ENCODE measurements at regions not wholly inside any gene's neighbourhood (a gene's known extent, or its start where the extent isn't known, plus 50 kb on each side); places are given as distances from the start of the nearest gene placed in this dataset.

DNA sequence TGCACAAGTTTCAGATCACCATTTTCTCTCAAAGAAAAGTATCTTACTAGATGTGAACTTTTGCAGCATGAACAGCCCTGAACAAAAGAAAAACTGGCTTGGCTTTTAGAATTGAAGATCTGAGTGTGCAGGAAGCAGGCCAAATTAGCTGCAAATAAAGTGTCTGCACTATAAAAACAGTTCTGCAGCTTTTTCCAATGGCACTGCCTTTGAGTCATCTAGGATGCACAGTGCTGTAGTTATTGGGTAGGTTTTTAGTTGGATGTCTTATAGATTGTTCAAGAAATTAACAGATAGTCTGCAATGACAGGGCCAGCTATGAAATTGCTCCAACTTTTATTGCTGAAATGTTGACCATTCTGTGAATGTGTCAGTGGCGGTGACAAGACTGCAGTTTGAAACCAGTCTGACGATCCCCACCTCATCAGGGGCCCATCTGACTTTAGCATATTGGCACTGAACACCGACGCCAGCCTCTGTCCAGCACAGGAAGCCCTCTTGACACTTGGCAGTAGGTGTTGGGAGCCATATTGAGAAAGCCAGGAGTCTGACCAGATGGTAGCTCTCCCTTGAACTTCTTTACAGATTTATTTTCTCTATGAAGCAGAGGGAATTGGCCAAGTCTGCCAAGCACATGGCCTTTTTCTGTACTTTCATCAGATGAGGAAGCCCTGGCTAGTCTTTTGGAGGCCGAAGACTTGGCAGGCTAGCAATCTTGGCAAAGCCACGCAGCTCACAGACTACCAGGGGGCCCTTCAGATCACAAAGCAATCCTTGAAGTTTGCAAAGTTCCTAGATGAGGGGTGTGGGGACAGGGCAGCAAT lies 490.6 kb downstream of the NEBL start:
- Histone ChIP-seq H4K91ac (replicated peaks; ENCODE audit: insufficient read length, low read length) (no peak overlapping the region), H3K27ac (ENCODE audit: low read depth, low read length) (no peak overlapping the region), H3K79me2 (ENCODE audit: control insufficient read depth in 1 of 2, insufficient read depth in 2 of 2, low read length in 2 of 2) (no peaks in the 10 kb centered on the region), H3K79me1 (ENCODE audit: low read depth, low read length) (no peaks in the 10 kb centered on the region), H3K4me1 (replicated peaks in 1 of 4; ENCODE audit: control insufficient read depth in 3 of 4, insufficient read depth in 4 of 4, low read length in 3 of 4) (no peaks in the 10 kb centered on the region; a peak in 1 of 7 replicates), H3K4ac (replicated peaks; ENCODE audit: insufficient read length, low read depth, low read length) (peak overlapping the region; percentile 51), H4K5ac (ENCODE audit: insufficient read length, low read depth, low read length) (no peak overlapping the region), H3K4me3 (ENCODE audit: extremely low read depth in 1 of 4, insufficient read depth in 2 of 4, low read depth in 3 of 4, low read length in 4 of 4) (no peak overlapping the region), H2BK5ac (ENCODE audit: low read depth, low read length) (no peak overlapping the region), H4K8ac (ENCODE audit: extremely low read depth, insufficient read depth, low read length) (no peak overlapping the region), H2BK120ac (replicated peaks; ENCODE audit: low read depth, low read length) (no peak overlapping the region), H3K36me3 (ENCODE audit: control insufficient read depth in 2 of 4, insufficient read depth in 4 of 4, low read length in 3 of 4) (no peaks in the 10 kb centered on the region), H2AK5ac (ENCODE audit: low read depth, low read length) (no peak overlapping the region), H2AFZ (ENCODE audit: low read length) (no peak overlapping the region), H3K4me2 (ENCODE audit: insufficient read depth in 1 of 2, low read depth in 2 of 2, low read length in 2 of 2) (no peak overlapping the region), H3K9me3 (ENCODE audit: insufficient read depth in 2 of 2, low read depth in 1 of 2, low read length in 1 of 2) (no peaks in the 10 kb centered on the region), H3K23ac (ENCODE audit: insufficient read length) (no peak overlapping the region), H4K20me1 (replicated peaks in 1 of 2; ENCODE audit: control insufficient read depth in 1 of 2, insufficient read depth in 2 of 2, low read length in 2 of 2) (no peaks in the 10 kb centered on the region), H3K18ac (ENCODE audit: extremely low read depth, low read length) (no peak overlapping the region), H2BK20ac (ENCODE audit: low read length) (no peak overlapping the region), H3K14ac (ENCODE audit: insufficient read length) (no peak overlapping the region), H3K27me3 (replicated peaks in 1 of 4; ENCODE audit: control insufficient read depth in 3 of 4, extremely low read depth in 1 of 4, insufficient read depth in 3 of 4, low read length in 3 of 4) (no peaks in the 10 kb centered on the region), H3K9ac (replicated peaks in 1 of 4; ENCODE audit: extremely low read depth in 1 of 4, low read depth in 3 of 4, low read length in 3 of 4) (no peak overlapping the region; a peak in 1 of 7 replicates), H2BK12ac (ENCODE audit: low read depth, low read length) (no peak overlapping the region), H3K23me2 (ENCODE audit: low read depth, low read length) (no peaks in the 10 kb centered on the region; the same call in 1 of the 2 replicates), H3K56ac (replicated peaks; ENCODE audit: insufficient read length, low read depth, low read length) (no peak overlapping the region), H2BK15ac (ENCODE audit: low read length) (no peak overlapping the region)
- WGBS, 2 experiments (ENCODE audit: extremely low coverage in 1 of 2, insufficient coverage in 1 of 2, insufficient read length in 1 of 2, insufficient replicate concordance in 2 of 2, low coverage in 1 of 2, low lambda C conversion rate in 2 of 2, missing lambda C conversion rate in 1 of 2) = 91% methylated on average over 6 of the region's 6 CpGs; no CpG with 5 or more reads in 1 of the 2 experiments
- ChIA-PET POLR2A (ENCODE audit: partially characterized antibody) (interaction anchor here (1.4 kb wide), 1 partner anchor 12 kb away, joined by 3 read pairs; no protein-coding TSS in a partner anchor), CTCF (ENCODE audit: partially characterized antibody) (no interaction called here)
- TF ChIP-seq TBP (IDR thresholded peaks at IDR 0.05; ENCODE audit: low read depth, low read length) (no peak), SIRT6 (IDR thresholded peaks at IDR 0.05; ENCODE audit: low read length) (no peak), PHF8 (conservative IDR thresholded peaks at IDR 0.05; ENCODE audit: low read depth, low read length) (no peak), CREB1 (IDR thresholded peaks at IDR 0.05) (no peak)
- TF ChIP-seq, protein P1, sequence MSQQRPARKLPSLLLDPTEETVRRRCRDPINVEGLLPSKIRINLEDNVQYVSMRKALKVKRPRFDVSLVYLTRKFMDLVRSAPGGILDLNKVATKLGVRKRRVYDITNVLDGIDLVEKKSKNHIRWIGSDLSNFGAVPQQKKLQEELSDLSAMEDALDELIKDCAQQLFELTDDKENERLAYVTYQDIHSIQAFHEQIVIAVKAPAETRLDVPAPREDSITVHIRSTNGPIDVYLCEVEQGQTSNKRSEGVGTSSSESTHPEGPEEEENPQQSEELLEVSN (IDR thresholded peaks at IDR 0.05) = no peak
- DNase-seq (ENCODE audit: low read depth in 1 of 2, low spot score in 2 of 2) (no peak), FAIRE-seq (no peak)

Data from H1 (cell line).